Keratinocyte (primary cell): ENCODE measurements at regions not wholly inside any gene's neighbourhood (a gene's known extent, or its start where the extent isn't known, plus 50 kb on each side); places are given as distances from the start of the nearest gene placed in this dataset.
A peak's percentile ranks its signal among the peaks of the same experiment; 100 is the strongest.

ENCODE experiments used
- DNase-seq: peaks from one replicate; pipeline ENCODE4 v3.0.0-alpha.2; 2011; ENCODE audit warnings: low read depth, missing footprints, low spot score
- FAIRE-seq: peaks from 2 replicates; lab custom pipeline; 2011; peaks lifted over from hg19 to GRCh38; lab: Jason Lieb, UNC
- H2AFZ ChIP-seq: 2 replicates; pipeline ENCODE4 v1.6.0; 2012; ENCODE audit warnings: low read length, control low read depth, inconsistent platforms; ENCODE audit not compliant: control insufficient read depth
- H3K27ac ChIP-seq: 2 replicates; pipeline ENCODE4 v1.5.1; 2011; ENCODE audit warnings: low read length; ENCODE audit not compliant: control insufficient read depth, insufficient read depth
- H3K27me3 ChIP-seq: 3 replicates; pipeline ENCODE4 v1.6.0; 2011; ENCODE audit warnings: low read length; ENCODE audit not compliant: control insufficient read depth, insufficient read depth; ENCODE audit errors: extremely low read depth
- H3K36me3 ChIP-seq, 2 experiments: 2 replicates in 1 of 2; 3 replicates in 1 of 2; pipeline ENCODE4 v1.5.1; 2011; ENCODE audit warnings: low read length in 2 of 2, mild to moderate bottlenecking in 1 of 2; ENCODE audit not compliant: control insufficient read depth in 2 of 2, insufficient read depth in 2 of 2; ENCODE audit errors: extremely low read depth in 1 of 2
- H3K4me1 ChIP-seq: 3 replicates; pipeline ENCODE4 v1.5.1; 2011; ENCODE audit warnings: low read length; ENCODE audit not compliant: control insufficient read depth, insufficient read depth; ENCODE audit errors: extremely low read depth
- H3K4me2 ChIP-seq: 3 replicates; pipeline ENCODE4 v1.6.0; 2011; ENCODE audit warnings: low read depth, low read length; ENCODE audit not compliant: control insufficient read depth, insufficient read depth; ENCODE audit errors: extremely low read depth
- H3K4me3 ChIP-seq, 3 experiments: fragments of 200-600 bp in 1 of 3; sonication (generic) in 1 of 3; 2 replicates in 2 of 3; 3 replicates in 1 of 3; pipeline ENCODE4 v1.5.1; 2011 to 2016; ENCODE audit warnings: low read length in 3 of 3, mild to moderate bottlenecking in 3 of 3, control low read depth in 2 of 3, inconsistent platforms in 1 of 3, low read depth in 1 of 3, mixed read lengths in 1 of 3, mixed run types in 1 of 3, moderate library complexity in 1 of 3; ENCODE audit not compliant: control insufficient read depth in 2 of 3, insufficient read depth in 2 of 3; ENCODE audit errors: extremely low read depth in 1 of 3
- H3K79me2 ChIP-seq: 2 replicates; pipeline ENCODE4 v1.6.0; 2012; ENCODE audit warnings: low read length; ENCODE audit not compliant: control insufficient read depth, insufficient read depth
- H3K9ac ChIP-seq: 3 replicates; pipeline ENCODE4 v1.6.0; 2011; ENCODE audit warnings: low read length; ENCODE audit not compliant: control insufficient read depth, insufficient read depth; ENCODE audit errors: extremely low read depth
- H3K9me1 ChIP-seq: 3 replicates; pipeline ENCODE4 v1.6.0; 2011; ENCODE audit warnings: low read length; ENCODE audit not compliant: control insufficient read depth, insufficient read depth; ENCODE audit errors: extremely low read depth
- H3K9me3 ChIP-seq: 2 replicates; pipeline ENCODE4 v1.5.1; 2012; ENCODE audit warnings: low read depth, low read length; ENCODE audit not compliant: control insufficient read depth
- H4K20me1 ChIP-seq: 3 replicates; pipeline ENCODE4 v1.6.0; 2011; ENCODE audit warnings: low read length; ENCODE audit not compliant: control insufficient read depth, insufficient read depth; ENCODE audit errors: extremely low read depth
- EZH2 ChIP-seq: IDR thresholded peaks from one replicate; pipeline ENCODE4 v1.6.1; 2012; ENCODE audit warnings: inconsistent platforms, mild to moderate bottlenecking, low read length, moderate library complexity
- dilution Hi-C: fragments of 300-500 bp; cut with MboI; formaldehyde crosslinking; loops from one replicate; pipeline ENCODE4 v1.7.0; 2020; ENCODE audit warnings: low sequenced_read_pairs; ENCODE audit not compliant: extremely low pct_ligation_motif_present
- TF ChIP-seq, protein P1 (sequence below), 3 experiments: IDR thresholded peaks in 1 of 3; conservative IDR thresholded peaks in 1 of 3; optimal IDR thresholded peaks in 1 of 3; 2 replicates in 2 of 3; 3 replicates in 1 of 3; pipeline versions ENCODE3 to v1.5.1; 2011; ENCODE audit warnings: low read length in 3 of 3, mild to moderate bottlenecking in 3 of 3, moderate library complexity in 2 of 3, control low read depth in 1 of 3, inconsistent platforms in 1 of 3; ENCODE audit not compliant: insufficient read depth in 2 of 3; ENCODE audit errors: extremely low read depth in 1 of 3

DNA sequence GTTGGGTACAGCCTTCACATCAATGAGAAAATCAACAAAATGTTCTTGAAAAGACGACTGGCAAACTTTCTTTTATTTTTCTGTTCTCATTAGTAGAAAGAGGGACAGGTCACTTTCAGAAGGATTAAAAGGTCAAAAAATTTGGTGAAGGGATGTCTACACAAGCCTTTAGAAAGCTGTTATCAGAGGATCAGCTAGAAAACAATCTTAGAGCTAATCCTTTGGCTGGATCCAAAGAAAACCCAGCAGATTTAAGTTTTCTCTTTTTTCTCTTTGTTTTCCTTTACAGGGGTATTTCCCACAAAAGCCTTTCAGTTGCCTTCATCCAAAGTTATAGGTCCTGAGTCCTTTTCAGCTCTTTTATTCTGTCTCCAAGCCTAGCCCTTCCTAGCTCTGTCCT is 57.3 kb upstream of the EDN1 start:
- FAIRE-seq (no peak), DNase-seq (no peak)
- dilution Hi-C loops: no loop called here
- Histone ChIP-seq H3K79me2 (no peaks in the 10 kb centered on the region), H3K36me3 (no peaks in the 10 kb centered on the region), H3K4me2 (no peak overlapping the region), H3K4me3 (no peak overlapping the region), H3K4me1 (peaks cover 20% of the 10 kb centered on the region), H3K9me1 (no peaks in the 10 kb centered on the region), H3K9me3 (no peaks in the 10 kb centered on the region), H3K9ac (no peak overlapping the region), H4K20me1 (no peaks in the 10 kb centered on the region), H2AFZ (no peak overlapping the region), H3K27ac (no peak overlapping the region), H3K27me3 (no peaks in the 10 kb centered on the region)
- no peak for TF ChIP-seq EZH2
- TF ChIP-seq, protein P1, sequence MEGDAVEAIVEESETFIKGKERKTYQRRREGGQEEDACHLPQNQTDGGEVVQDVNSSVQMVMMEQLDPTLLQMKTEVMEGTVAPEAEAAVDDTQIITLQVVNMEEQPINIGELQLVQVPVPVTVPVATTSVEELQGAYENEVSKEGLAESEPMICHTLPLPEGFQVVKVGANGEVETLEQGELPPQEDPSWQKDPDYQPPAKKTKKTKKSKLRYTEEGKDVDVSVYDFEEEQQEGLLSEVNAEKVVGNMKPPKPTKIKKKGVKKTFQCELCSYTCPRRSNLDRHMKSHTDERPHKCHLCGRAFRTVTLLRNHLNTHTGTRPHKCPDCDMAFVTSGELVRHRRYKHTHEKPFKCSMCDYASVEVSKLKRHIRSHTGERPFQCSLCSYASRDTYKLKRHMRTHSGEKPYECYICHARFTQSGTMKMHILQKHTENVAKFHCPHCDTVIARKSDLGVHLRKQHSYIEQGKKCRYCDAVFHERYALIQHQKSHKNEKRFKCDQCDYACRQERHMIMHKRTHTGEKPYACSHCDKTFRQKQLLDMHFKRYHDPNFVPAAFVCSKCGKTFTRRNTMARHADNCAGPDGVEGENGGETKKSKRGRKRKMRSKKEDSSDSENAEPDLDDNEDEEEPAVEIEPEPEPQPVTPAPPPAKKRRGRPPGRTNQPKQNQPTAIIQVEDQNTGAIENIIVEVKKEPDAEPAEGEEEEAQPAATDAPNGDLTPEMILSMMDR (optimal IDR thresholded peaks at IDR 0.05 in 1 of 3, IDR thresholded peaks at IDR 0.05 in 1 of 3, conservative IDR thresholded peaks at IDR 0.05 in 1 of 3; ENCODE audit: extremely low read depth in 1 of 3, insufficient read depth in 2 of 3, low read length in 3 of 3): no peak

- Histone ChIP-seq H4K20me1 (no peaks in the 10 kb centered on the region), H3K27me3 (no peaks in the 10 kb centered on the region), H3K9ac (peak overlapping the region; percentile 13), H3K27ac (peak overlapping the region; percentile 37), H3K4me2 (peak overlapping the region; percentile 54), H3K4me1 (peaks cover 13% of the 10 kb centered on the region), H3K9me1 (no peaks in the 10 kb centered on the region), H3K9me3 (no peaks in the 10 kb centered on the region), H3K79me2 (no peaks in the 10 kb centered on the region), H3K4me3 (no peak overlapping the region), H2AFZ (peak overlapping the region; percentile 64), H3K36me3 (no peaks in the 10 kb centered on the region)
- dilution Hi-C loops: no loop called here
- peak; percentile 96 for FAIRE-seq
- DNase-seq: peak; percentile 25
- TF ChIP-seq EZH2: no peak
- TF ChIP-seq, protein P1 (optimal IDR thresholded peaks at IDR 0.05 in 1 of 3, IDR thresholded peaks at IDR 0.05 in 1 of 3, conservative IDR thresholded peaks at IDR 0.05 in 1 of 3; ENCODE audit: extremely low read depth in 1 of 3, insufficient read depth in 2 of 3, low read length in 3 of 3): peak; percentile 61 to 91 (median 76)
These were observed 56.2 kb upstream of the EDN1 start for GRCh38 chr6:12233693-12234571.
